ENCODE measurements at regions not wholly inside any gene's neighbourhood (a gene's known extent, or its start where the extent isn't known, plus 50 kb on each side); places are given as distances from the start of the nearest gene placed in this dataset.
"Not testable (repeated sequence)": the region's sequence is repeated elsewhere in the genome, so short reads cannot be mapped to it uniquely, and the experiment has no call there.

GRCh38 chr12:27873010-27873409 lies 93.0 kb upstream of the MANSC4 start:
- Histone ChIP-seq H3K4me1 (replicated peaks) (peaks cover 4% of the 10 kb centered on the region), H3K4me3 (no peak overlapping the region), H3K27me3 (replicated peaks) (no peaks in the 10 kb centered on the region), H3K36me3 (no peaks in the 10 kb centered on the region), H3K27ac (no peak overlapping the region), H3K9me3 (replicated peaks) (no peaks in the 10 kb centered on the region)
- DNase-seq (ENCODE audit: low read depth in 1 of 2, low spot score in 2 of 2): no peak

DNA sequence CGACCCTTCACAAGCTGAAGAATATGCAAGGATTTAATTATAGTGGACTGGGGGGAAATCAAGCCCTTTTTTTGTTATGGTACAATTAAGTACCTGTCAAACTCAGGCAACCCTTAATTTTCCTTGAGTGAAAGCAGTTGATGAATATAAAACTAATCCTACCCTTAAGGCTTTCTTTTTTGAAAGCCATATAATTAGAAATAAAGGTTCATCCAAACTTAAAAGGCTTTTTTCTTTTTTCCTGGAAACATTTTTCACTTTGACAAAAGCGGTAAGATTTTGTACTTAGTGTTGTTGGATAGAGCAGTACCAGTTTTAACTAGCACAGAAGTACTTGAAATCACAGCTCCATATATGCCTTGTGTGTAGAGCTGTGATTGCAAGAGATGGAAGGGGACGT lies 91.9 kb upstream of the MANSC4 start:
- DNase-seq (ENCODE audit: low read depth in 1 of 2, low spot score in 2 of 2): no peak
- H3K27me3 ChIP-seq (replicated peaks): no peaks in the 10 kb centered on the region

GRCh38 chr12:27870939-27871338 lies 90.9 kb upstream of the MANSC4 start:
- H3K4me1 ChIP-seq (replicated peaks): peaks cover 16% of the 10 kb centered on the region
- no peak overlapping the region for H3K27ac ChIP-seq
- no peaks in the 10 kb centered on the region for H3K9me3 ChIP-seq (replicated peaks)
- DNase-seq (ENCODE audit: low read depth in 1 of 2, low spot score in 2 of 2): no peak
- no peaks in the 10 kb centered on the region for H3K27me3 ChIP-seq (replicated peaks)
- no peak overlapping the region for H3K4me3 ChIP-seq
- H3K36me3 ChIP-seq: no peaks in the 10 kb centered on the region

More for the DNA sequence above, 91.9 kb upstream of the MANSC4 start:
- H3K36me3 ChIP-seq: no peaks in the 10 kb centered on the region
- no peaks in the 10 kb centered on the region for H3K9me3 ChIP-seq (replicated peaks)
- no peak overlapping the region for H3K4me3 ChIP-seq
- H3K27ac ChIP-seq: no peak overlapping the region
- peaks cover 12% of the 10 kb centered on the region for H3K4me1 ChIP-seq (replicated peaks)

GRCh38 chr12:27869567-27869966 lies 89.5 kb upstream of the MANSC4 start:
- no peak overlapping the region for H3K27ac ChIP-seq
- peaks cover 16% of the 10 kb centered on the region for H3K4me1 ChIP-seq (replicated peaks)
- H3K27me3 ChIP-seq (replicated peaks): no peaks in the 10 kb centered on the region
- H3K36me3 ChIP-seq: no peaks in the 10 kb centered on the region
- H3K9me3 ChIP-seq (replicated peaks): no peaks in the 10 kb centered on the region
- no peak overlapping the region for H3K4me3 ChIP-seq
- DNase-seq (ENCODE audit: low read depth in 1 of 2, low spot score in 2 of 2): no peak

DNA sequence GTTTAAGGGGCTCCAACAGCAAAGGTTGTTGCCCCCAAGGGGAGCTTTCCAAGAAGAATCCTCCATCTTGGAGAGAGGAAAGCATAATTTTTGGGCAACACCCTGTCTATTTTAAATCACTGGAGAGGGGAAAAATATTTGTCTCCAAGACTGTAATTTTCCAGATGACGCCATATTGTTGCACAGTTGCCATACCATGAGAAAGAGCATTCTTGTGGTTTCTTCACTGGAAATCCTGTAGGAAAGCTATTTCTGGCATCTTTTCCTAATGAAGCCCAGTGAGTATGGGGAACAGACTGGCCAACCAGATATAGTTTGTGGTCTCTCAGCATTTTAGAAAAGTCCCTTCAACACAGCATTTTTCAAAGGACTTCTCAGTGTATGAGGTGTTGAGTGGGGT lies 88.1 kb upstream of the MANSC4 start:
- Histone ChIP-seq H3K9me3 (replicated peaks) (no peaks in the 10 kb centered on the region), H3K27ac (peak overlapping the region; percentile 17; the same call in 1 of the 2 replicates), H3K4me1 (replicated peaks) (peaks cover 16% of the 10 kb centered on the region), H3K4me3 (no peak overlapping the region), H3K27me3 (replicated peaks) (no peaks in the 10 kb centered on the region), H3K36me3 (no peaks in the 10 kb centered on the region)
- DNase-seq (ENCODE audit: low read depth in 1 of 2, low spot score in 2 of 2): peak in 1 of 2 experiments; percentile 20

GRCh38 chr12:27866373-27867101 lies 86.5 kb upstream of the MANSC4 start:
- no peaks in the 10 kb centered on the region for H3K27me3 ChIP-seq (replicated peaks)
- no peak overlapping the region for H3K27ac ChIP-seq
- no peaks in the 10 kb centered on the region for H3K9me3 ChIP-seq (replicated peaks)
- peak in 1 of 2 experiments; percentile 28 for DNase-seq (ENCODE audit: low read depth in 1 of 2, low spot score in 2 of 2)
- H3K4me3 ChIP-seq: no peak overlapping the region
- H3K4me1 ChIP-seq (replicated peaks): peaks cover 23% of the 10 kb centered on the region
- no peaks in the 10 kb centered on the region for H3K36me3 ChIP-seq

GRCh38 chr12:27865421-27865820 lies 85.4 kb upstream of the MANSC4 start:
- H3K4me1 ChIP-seq (replicated peaks): peaks cover 23% of the 10 kb centered on the region
- H3K4me3 ChIP-seq: no peak overlapping the region

GRCh38 chr12:27864521-27864920 lies 84.5 kb upstream of the MANSC4 start:
- no peaks in the 10 kb centered on the region for H3K27me3 ChIP-seq (replicated peaks)
- H3K27ac ChIP-seq: no peak overlapping the region
- peaks cover 23% of the 10 kb centered on the region for H3K4me1 ChIP-seq (replicated peaks)
- H3K36me3 ChIP-seq: no peaks in the 10 kb centered on the region
- H3K4me3 ChIP-seq: no peak overlapping the region
- no peak for DNase-seq (ENCODE audit: low read depth in 1 of 2, low spot score in 2 of 2)
- no peaks in the 10 kb centered on the region for H3K9me3 ChIP-seq (replicated peaks)

More at GRCh38 chr12:27865421-27865820, 85.4 kb upstream of the MANSC4 start:
- H3K36me3 ChIP-seq: no peaks in the 10 kb centered on the region
- no peak for DNase-seq (ENCODE audit: low read depth in 1 of 2, low spot score in 2 of 2)
- H3K27me3 ChIP-seq (replicated peaks): no peaks in the 10 kb centered on the region
- H3K27ac ChIP-seq: no peak overlapping the region
- H3K9me3 ChIP-seq (replicated peaks): no peaks in the 10 kb centered on the region

GRCh38 chr12:27863839-27864238 lies 83.8 kb upstream of the MANSC4 start:
- no peaks in the 10 kb centered on the region for H3K9me3 ChIP-seq (replicated peaks)
- H3K4me1 ChIP-seq (replicated peaks): peaks cover 23% of the 10 kb centered on the region
- no peak overlapping the region for H3K4me3 ChIP-seq
- no peaks in the 10 kb centered on the region for H3K27me3 ChIP-seq (replicated peaks)
- no peak overlapping the region for H3K27ac ChIP-seq
- H3K36me3 ChIP-seq: no peaks in the 10 kb centered on the region
- no peak for DNase-seq (ENCODE audit: low read depth in 1 of 2, low spot score in 2 of 2)

DNA sequence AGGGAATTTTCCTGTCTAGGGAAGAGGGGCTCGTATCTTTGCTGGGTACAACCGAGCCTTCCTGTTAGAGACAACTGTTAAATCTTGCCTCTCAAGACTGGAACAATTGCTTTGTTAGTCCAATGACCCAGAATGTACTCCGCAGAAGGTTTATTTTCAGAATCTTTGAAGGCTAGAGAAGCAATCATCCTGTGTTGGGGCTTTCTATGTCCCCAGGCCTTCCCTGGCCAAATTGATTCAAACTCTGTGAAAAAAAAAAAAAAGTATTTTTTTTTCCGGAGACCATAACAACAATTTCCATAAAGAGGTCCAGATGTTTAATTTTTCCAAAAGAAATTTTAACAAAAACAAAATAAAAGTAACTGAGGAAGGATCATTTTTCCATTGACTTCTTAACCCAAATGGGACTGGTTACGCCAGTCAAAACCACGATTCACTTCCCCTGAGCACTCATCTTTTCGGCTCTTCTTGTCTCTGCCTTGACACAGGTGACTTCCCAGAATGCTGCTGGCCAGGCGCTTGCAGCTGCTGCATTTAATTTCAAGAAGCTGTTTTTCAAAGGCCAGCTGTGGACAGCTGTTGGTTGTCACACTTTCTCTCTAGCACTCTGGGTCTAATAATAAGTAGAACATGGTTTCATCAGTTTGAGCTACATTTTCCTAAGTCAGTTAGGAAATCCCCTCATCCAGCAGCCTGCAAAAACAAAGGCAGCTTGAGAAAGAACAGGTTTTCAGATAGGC lies 81.6 kb upstream of the MANSC4 start:
- H3K27ac ChIP-seq: no peak overlapping the region
- H3K27me3 ChIP-seq (replicated peaks): no peaks in the 10 kb centered on the region
- no peak for DNase-seq (ENCODE audit: low read depth in 1 of 2, low spot score in 2 of 2)
- no peaks in the 10 kb centered on the region for H3K9me3 ChIP-seq (replicated peaks)
- H3K36me3 ChIP-seq: no peaks in the 10 kb centered on the region
- no peak overlapping the region for H3K4me3 ChIP-seq
- peaks cover 7% of the 10 kb centered on the region; the same call in 1 of the 2 replicates for H3K4me1 ChIP-seq (replicated peaks)

GRCh38 chr12:27859648-27860047 lies 79.6 kb upstream of the MANSC4 start:
- no peaks in the 10 kb centered on the region for H3K27me3 ChIP-seq (replicated peaks)
- no peak for DNase-seq (ENCODE audit: low read depth in 1 of 2, low spot score in 2 of 2)
- H3K36me3 ChIP-seq: no peaks in the 10 kb centered on the region

DNA sequence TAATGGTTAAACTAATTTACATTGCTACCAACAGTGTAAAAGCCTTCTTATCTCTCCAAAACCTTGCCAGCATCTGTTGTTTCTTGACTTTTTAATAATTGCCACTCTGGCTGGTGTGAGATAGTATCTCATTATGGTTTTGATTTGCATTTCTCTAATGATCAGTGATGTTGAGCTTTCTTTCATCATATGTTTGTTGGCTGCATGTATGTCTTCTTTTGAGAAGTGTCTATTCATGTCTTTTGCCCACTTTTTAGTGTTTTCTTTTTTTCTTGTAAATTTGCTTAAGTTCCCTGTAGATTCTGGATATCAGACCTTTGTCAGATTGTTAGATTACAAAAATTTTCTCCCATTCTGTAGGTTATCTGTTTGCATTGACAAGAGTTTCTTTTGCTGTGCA lies 77.0 kb upstream of the MANSC4 start:
- H3K9me3 ChIP-seq (replicated peaks); DNase-seq (ENCODE audit: low read depth in 1 of 2, low spot score in 2 of 2); H3K27me3 ChIP-seq (replicated peaks): not testable (repeated sequence)

More at GRCh38 chr12:27859648-27860047, 79.6 kb upstream of the MANSC4 start:
- H3K9me3 ChIP-seq (replicated peaks): no peaks in the 10 kb centered on the region
- H3K27ac ChIP-seq: no peak overlapping the region
- H3K4me3 ChIP-seq: no peak overlapping the region
- peaks cover 7% of the 10 kb centered on the region; the same call in 1 of the 2 replicates for H3K4me1 ChIP-seq (replicated peaks)

GRCh38 chr12:27852742-27853141 lies 72.7 kb upstream of the MANSC4 start:
- Histone ChIP-seq H3K4me1 (replicated peaks) (no peaks in the 10 kb centered on the region), H3K4me3 (no peak overlapping the region), H3K27me3 (replicated peaks) (no peaks in the 10 kb centered on the region), H3K27ac (no peak overlapping the region), H3K36me3 (no peaks in the 10 kb centered on the region), H3K9me3 (replicated peaks) (0 out of 2 replicates have a peak, but pooled peaks cover 3% of the 10 kb centered on the region)
- DNase-seq (ENCODE audit: low read depth in 1 of 2, low spot score in 2 of 2): no peak

More for the DNA sequence above, 77.0 kb upstream of the MANSC4 start:
- not testable (repeated sequence) for H3K27ac ChIP-seq; H3K4me1 ChIP-seq (replicated peaks); H3K36me3 ChIP-seq; H3K4me3 ChIP-seq

All from SJSA1 (cell line).